Ovary (tissue), 7 donors: ENCODE measurements at regions not wholly inside any gene's neighbourhood (a gene's known extent, or its start where the extent isn't known, plus 50 kb on each side); places are given as distances from the start of the nearest gene placed in this dataset.
A peak's percentile ranks its signal among the peaks of the same experiment; 100 is the strongest.

Experiments used
- DNase-seq, 5 donors: peaks; one replicate each; pipeline ENCODE4 v3.0.0-alpha.2; 2019 to 2020
- H3K27ac ChIP-seq, 2 donors: fragments of 200-600 bp; one replicate each; pipeline versions ENCODE4 v1.5.1 to v1.8.0; 2019 to 2022
- H3K27me3 ChIP-seq: fragments of 200-600 bp; one replicate; pipeline ENCODE4 v1.8.0; 2022
- H3K36me3 ChIP-seq: fragments of 200-600 bp; sonication (generic); one replicate; pipeline ENCODE4 v1.5.1; 2019
- H3K4me1 ChIP-seq: one replicate; pipeline ENCODE4 v1.8.1; 2013; ENCODE audit warnings: mild to moderate bottlenecking, moderate library complexity; ENCODE audit not compliant: insufficient read depth
- H3K4me3 ChIP-seq: fragments of 200-600 bp; sonication (generic); one replicate; pipeline ENCODE4 v1.5.1; 2017
- H3K9me3 ChIP-seq, 2 donors: fragments of 200-600 bp in 1 of 2; sonication (generic) in 1 of 2; one replicate each; pipeline versions ENCODE4 v1.5.1 to v1.8.1; 2013 to 2019; ENCODE audit warnings: mild to moderate bottlenecking in 1 of 2, moderate library complexity in 1 of 2
- EP300 ChIP-seq: sonication (generic); formaldehyde crosslinking; IDR thresholded peaks from one replicate; pipeline ENCODE4 v1.6.1; 2017; ENCODE audit warnings: antibody characterized with exemption
- POLR2A ChIP-seq: fragments of 450-650 bp; IDR thresholded peaks from one replicate; pipeline ENCODE4 v1.6.1; 2017; ENCODE audit warnings: antibody characterized with exemption, mild to moderate bottlenecking, moderate library complexity
- WGBS, 3 donors: extraction: QIAGEN DNeasy Blood & Tissue Kit in 1 of 3; methylation state at CpG; one replicate each; pipeline versions ENCODE4 v1.1.5 to v1.1.7; 2013 to 2017; 5-methylcytosine and 5-hydroxymethylcytosine counted together
- intact Hi-C, 4 donors: fragments of 100-400 bp; cut with DNase I; formaldehyde crosslinking; loops; one replicate each; pipeline versions ENCODE4 v1.11.0 to v1.15.1; 2022 to 2023
- TF ChIP-seq, protein P1 (sequence below), 3 donors: fragments of 450-650 bp in 2 of 3; fragments of 200-600 bp in 1 of 3; IDR thresholded peaks; one replicate each; pipeline versions ENCODE4 v1.5.1 to v1.8.0; 2016 to 2022; ENCODE audit warnings: antibody characterized with exemption in 3 of 3, mild to moderate bottlenecking in 1 of 3
- donor health status: DM: no; HTN: no; CAD: no; lungs with moderate emphysema.
- donor health status: DM: no; HTN: no; CAD: no.
- donor health status: Bipolar disorder and iron deficiency.
- donor health status: DM: no; HTN: no; CAD: no.
- donor health status: DM: yes; HTN: yes; CAD: no.

DNA sequence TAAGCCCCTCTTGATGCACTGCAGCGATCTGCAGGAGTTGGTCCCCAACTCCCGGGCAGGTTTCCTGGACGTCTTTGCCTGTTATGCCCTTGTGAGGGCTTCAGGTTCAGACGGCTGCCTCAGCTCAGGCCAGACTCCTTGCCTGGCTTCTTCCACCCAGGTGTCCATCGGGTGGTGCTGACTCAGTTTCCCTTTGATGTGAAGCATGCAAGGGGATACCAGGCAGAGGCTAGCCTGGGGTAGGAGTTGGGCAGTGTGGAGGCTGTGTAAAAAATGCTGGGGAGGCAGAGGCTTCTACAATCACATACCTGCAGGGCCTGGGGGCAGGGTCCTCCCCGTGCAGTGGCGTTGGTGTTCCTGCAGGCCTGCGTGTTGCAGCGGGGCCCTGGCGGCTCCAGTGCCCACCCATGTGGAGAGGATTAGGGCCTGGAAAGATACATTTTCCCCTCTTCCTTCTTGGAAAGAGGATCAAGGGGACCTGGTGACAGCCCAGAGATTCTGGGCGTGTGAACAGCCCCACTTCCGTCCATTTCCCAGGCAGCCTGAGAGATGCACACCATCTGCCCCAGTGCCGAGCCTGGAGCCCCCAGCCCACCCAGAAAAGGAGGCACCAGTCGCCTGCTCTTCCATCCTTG, 338.3 kb downstream of the DYSF start:
- intact Hi-C loops: no loop called here
- Histone ChIP-seq H3K9me3 (no peaks in the 10 kb centered on the region), H3K36me3 (no peaks in the 10 kb centered on the region), H3K27ac (no peak overlapping the region), H3K4me1 (no peaks in the 10 kb centered on the region), H3K4me3 (no peak overlapping the region), H3K27me3 (no peaks in the 10 kb centered on the region)
- WGBS, 3 donors: 92 to 96% (median 94%) methylated on average over 14 of the region's 14 CpGs
- TF ChIP-seq, protein P1, sequence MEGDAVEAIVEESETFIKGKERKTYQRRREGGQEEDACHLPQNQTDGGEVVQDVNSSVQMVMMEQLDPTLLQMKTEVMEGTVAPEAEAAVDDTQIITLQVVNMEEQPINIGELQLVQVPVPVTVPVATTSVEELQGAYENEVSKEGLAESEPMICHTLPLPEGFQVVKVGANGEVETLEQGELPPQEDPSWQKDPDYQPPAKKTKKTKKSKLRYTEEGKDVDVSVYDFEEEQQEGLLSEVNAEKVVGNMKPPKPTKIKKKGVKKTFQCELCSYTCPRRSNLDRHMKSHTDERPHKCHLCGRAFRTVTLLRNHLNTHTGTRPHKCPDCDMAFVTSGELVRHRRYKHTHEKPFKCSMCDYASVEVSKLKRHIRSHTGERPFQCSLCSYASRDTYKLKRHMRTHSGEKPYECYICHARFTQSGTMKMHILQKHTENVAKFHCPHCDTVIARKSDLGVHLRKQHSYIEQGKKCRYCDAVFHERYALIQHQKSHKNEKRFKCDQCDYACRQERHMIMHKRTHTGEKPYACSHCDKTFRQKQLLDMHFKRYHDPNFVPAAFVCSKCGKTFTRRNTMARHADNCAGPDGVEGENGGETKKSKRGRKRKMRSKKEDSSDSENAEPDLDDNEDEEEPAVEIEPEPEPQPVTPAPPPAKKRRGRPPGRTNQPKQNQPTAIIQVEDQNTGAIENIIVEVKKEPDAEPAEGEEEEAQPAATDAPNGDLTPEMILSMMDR (IDR thresholded peaks at IDR 0.05): no peak
- TF ChIP-seq POLR2A: no peak
- TF ChIP-seq EP300: no peak
- DNase-seq: peak in 1 of 5 donors; percentile 5

DNA sequence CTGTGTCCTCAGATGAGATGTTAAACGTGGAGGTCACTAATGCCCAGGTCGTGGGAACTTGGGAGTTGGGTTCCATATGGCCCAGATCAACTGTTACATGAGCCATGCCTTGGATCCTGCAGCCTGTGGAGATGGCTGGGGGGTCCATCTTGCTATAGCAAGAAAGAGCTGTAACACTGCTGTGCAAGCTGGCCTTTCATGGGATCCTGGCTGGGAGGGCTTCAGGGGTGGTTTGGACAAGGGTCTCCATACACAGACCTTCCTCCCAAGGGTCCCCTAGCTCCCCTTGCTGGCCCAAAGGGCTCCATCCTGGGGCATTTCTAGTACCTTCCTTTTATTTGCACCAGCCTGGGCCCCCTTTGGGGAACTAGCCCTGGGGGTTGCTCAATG, 337.7 kb downstream of the DYSF start:
- intact Hi-C loops: no loop called here

DNA sequence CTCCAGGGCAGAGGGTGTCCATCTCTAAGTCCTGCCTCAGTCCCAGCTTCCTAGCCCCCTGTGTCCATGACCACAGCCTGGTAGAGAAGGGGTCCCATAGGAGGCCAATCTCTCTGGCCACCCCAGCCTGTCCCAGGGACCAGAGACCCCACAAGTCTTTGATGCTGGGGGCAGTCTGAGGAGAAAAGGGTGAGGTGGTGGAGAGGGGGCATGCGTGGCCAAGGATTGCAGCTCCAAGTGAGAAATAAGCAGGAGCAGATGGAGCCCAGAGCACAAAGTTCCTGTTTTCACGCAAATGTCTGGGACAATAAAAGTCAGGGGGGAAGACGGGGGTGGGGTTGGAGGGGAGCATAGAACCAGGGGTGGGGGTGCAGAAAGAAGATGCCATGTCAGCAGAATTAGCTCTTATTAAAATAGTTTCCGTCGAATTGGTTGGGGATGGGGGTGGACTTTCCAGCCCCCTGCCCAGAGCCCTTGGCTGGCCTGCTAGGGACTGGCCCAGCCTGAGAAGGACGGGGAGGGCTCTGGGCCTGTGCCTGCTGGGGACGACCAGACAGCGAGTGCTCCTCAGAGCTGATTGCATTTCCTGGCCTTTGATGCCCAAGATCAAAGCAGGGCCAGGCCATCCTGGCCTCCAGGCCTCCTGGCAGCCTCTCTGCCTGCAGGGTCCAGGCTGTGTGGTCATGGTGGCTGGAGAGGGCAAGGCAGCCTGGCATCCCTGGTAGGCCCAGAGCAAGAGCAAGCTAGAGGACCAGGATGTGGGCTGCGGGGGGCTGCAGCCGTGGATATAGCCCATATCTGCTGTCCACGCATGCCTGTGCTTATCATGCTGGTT, 337.1 kb downstream of the DYSF start:
- Histone ChIP-seq H3K27me3 (no peaks in the 10 kb centered on the region), H3K36me3 (no peaks in the 10 kb centered on the region), H3K4me1 (no peaks in the 10 kb centered on the region), H3K9me3 (no peaks in the 10 kb centered on the region), H3K4me3 (no peak overlapping the region), H3K27ac (no peak overlapping the region)
- WGBS, 3 donors: 88 to 91% (median 90%) methylated on average over 11 of the region's 11 CpGs
- intact Hi-C loops: no loop called here
- peak in 1 of 5 donors; percentile 1 for DNase-seq
- no peak for TF ChIP-seq EP300
- TF ChIP-seq POLR2A: no peak
- TF ChIP-seq, protein P1 (IDR thresholded peaks at IDR 0.05): no peak

More for the DNA sequence above, 337.7 kb downstream of the DYSF start:
- Histone ChIP-seq H3K27ac (no peak overlapping the region), H3K4me3 (no peak overlapping the region), H3K36me3 (no peaks in the 10 kb centered on the region), H3K27me3 (no peaks in the 10 kb centered on the region), H3K9me3 (no peaks in the 10 kb centered on the region), H3K4me1 (no peaks in the 10 kb centered on the region)
- WGBS, 3 donors: 81 to 97% (median 82%) methylated on average over 2 of the region's 2 CpGs
- DNase-seq: no peak
- TF ChIP-seq, protein P1 (IDR thresholded peaks at IDR 0.05): no peak
- TF ChIP-seq EP300 (no peak), POLR2A (no peak)

GRCh38 chr2:71789556-71790204, 336.3 kb downstream of the DYSF start:
- H3K9me3 ChIP-seq: no peaks in the 10 kb centered on the region
- H3K36me3 ChIP-seq: no peaks in the 10 kb centered on the region
- TF ChIP-seq, protein P1 (IDR thresholded peaks at IDR 0.05): no peak
- TF ChIP-seq POLR2A (no peak), EP300 (no peak)
- no peak overlapping the region for H3K4me3 ChIP-seq
- no peaks in the 10 kb centered on the region for H3K27me3 ChIP-seq
- intact Hi-C loops: no loop called here
- no peaks in the 10 kb centered on the region for H3K4me1 ChIP-seq
- WGBS, 3 donors: 80 to 92% (median 86%) methylated on average over 14 of the region's 14 CpGs
- H3K27ac ChIP-seq: no peak overlapping the region
- peak in 1 of 5 donors; percentile 2 for DNase-seq
